Testis (tissue), 2 donors: ENCODE measurements at regions not wholly inside any gene's neighbourhood (a gene's known extent, or its start where the extent isn't known, plus 50 kb on each side); places are given as distances from the start of the nearest gene placed in this dataset.

Experiments used
- CTCF ChIP-seq, 3 experiments: fragments of 450-650 bp in 2 of 3; fragments of 200-600 bp in 1 of 3; sonication (generic) in 1 of 3; IDR thresholded peaks; one replicate each; pipeline ENCODE4 v1.5.1; 2016 to 2019; ENCODE audit warnings: antibody characterized with exemption in 3 of 3, mild to moderate bottlenecking in 2 of 3, moderate library complexity in 1 of 3
- POLR2A ChIP-seq: fragments of 450-650 bp; IDR thresholded peaks from one replicate; pipeline ENCODE4 v1.6.1; 2017; ENCODE audit warnings: antibody characterized with exemption, mild to moderate bottlenecking, moderate library complexity

- TF ChIP-seq CTCF (IDR thresholded peaks at IDR 0.05) (no peak), POLR2A (no peak)
Measured at GRCh38 chrX:149199734-149200133, 305.4 kb downstream of the IDS start.
